ENCODE measurements at regions not wholly inside any gene's neighbourhood (a gene's known extent, or its start where the extent isn't known, plus 50 kb on each side); places are given as distances from the start of the nearest gene placed in this dataset.

- TF ChIP-seq FOXM1 (IDR thresholded peaks at IDR 0.05; ENCODE audit: borderline replicate concordance) (no peak), ZNF384 (IDR thresholded peaks at IDR 0.05) (no peak), LEF1 (IDR thresholded peaks at IDR 0.05; ENCODE audit: borderline replicate concordance) (no peak)
These were observed 70.7 kb upstream of the ANTXRL start for GRCh38 chr10:46216003-46216634.
